ENCODE measurements at regions not wholly inside any gene's neighbourhood (a gene's known extent, or its start where the extent isn't known, plus 50 kb on each side); places are given as distances from the start of the nearest gene placed in this dataset.
"Not testable (repeated sequence)": the region's sequence is repeated elsewhere in the genome, so short reads cannot be mapped to it uniquely, and the experiment has no call there.

DNA sequence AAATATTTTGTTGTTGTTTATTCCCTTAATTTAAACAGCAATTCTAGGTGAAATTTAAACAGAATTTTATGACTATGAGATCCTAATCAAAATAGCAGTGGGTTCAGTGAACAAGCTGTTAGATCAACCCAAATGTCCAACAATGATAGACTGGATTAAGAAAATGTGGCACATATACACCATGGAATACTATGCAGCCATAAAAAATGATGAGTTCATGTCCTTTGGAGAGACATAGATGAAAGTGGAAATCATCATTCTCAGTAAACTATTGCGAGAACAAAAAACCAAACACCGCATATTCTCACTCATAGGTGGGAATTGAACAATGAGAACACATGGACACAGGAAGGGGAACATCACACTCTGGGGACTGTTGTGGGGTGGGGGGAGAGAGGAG, 407.3 kb upstream of the ADAMTSL1 start:
- not testable (repeated sequence) for DNase-seq (ENCODE audit: low read depth in 2 of 3, low spot score in 2 of 3)

DNA sequence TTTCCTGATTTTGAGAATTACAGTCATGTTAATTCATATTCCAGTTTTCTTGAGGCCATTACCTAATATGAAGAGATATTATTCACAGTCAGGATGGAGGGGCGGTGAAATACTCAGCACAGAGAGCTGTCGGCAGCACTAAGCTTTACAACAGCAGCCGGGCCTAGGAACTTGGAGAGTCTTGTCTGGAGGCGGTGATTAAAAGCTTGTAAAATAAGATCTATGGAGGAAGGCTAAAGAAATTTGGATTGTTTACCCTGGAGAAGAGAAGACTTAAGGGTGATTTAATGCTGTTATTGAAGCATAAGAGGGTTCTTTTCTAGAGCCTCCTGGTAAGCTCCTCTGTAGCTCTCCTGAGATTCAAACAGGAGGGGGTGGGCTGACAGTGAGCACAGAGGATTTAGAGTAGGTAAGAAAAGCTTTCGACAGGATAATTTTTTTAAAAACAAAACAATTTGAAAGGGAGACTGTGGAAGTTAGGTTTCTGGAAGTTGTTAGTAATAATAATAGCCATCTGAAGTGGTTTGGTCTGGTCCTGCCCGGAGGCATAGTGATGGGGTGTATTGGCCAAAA, 406.3 kb upstream of the ADAMTSL1 start:
- no peak for DNase-seq (ENCODE audit: low read depth in 2 of 3, low spot score in 2 of 3)

DNA sequence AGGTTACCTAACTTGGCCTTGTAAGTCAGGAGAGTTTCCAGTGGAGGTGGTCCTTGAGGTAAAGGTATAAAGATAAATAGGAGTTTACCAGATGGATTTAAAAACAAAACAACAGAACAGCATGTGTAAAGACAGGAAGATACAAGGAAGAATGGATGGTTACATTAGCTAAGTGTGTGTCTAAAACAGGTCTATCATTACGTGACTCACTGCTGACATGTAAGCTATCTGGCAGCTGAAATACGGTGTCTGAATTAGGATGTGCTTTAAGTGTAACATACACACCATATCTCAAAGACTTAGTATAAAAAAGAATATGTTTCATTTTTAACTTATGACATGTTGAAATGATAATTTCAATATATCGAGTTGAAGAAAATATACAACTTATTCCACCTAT, 405.1 kb upstream of the ADAMTSL1 start:
- no peak for DNase-seq (ENCODE audit: low read depth in 2 of 3, low spot score in 2 of 3)

DNA sequence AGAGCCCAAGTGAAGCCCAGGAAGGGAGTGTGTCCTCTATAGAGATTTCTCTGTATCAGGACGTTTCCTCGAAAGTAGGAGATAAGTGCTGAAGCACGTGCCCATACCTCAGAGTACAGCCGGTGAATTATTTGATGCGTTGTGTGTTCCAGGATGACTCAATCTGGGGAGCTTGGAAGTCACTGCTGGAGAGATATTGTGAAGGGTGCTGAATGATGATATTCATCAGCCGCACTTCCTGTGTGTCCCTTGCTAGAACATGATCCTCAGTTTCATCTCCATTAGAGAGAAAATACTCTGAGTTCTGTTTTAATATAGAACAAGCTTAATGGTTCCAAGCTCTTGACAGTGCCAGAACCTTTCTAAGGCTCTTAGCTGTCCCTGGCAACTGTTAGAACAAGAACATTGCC, 402.3 kb upstream of the ADAMTSL1 start:
- DNase-seq (ENCODE audit: low read depth in 2 of 3, low spot score in 2 of 3) = no peak

DNA sequence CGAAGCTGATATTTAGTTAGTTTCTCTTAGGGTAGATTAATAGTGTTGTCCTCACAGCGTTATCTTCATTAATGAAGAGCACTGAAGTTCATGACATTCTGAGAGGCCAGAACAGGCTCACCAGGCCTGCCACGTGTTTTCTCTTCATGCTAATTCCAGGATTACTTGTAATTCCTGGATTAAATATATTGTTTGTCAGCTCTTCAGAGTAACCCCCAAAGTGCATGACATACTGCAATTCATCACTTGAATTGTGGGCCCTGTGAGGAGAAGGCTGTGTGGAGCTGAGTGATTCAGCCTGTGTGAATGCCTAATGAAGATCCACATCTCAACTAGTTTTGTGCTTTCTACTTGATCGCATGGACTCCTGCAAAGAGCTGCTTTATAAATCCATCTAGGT, 401.0 kb upstream of the ADAMTSL1 start:
- no peak for DNase-seq (ENCODE audit: low read depth in 2 of 3, low spot score in 2 of 3)

DNA sequence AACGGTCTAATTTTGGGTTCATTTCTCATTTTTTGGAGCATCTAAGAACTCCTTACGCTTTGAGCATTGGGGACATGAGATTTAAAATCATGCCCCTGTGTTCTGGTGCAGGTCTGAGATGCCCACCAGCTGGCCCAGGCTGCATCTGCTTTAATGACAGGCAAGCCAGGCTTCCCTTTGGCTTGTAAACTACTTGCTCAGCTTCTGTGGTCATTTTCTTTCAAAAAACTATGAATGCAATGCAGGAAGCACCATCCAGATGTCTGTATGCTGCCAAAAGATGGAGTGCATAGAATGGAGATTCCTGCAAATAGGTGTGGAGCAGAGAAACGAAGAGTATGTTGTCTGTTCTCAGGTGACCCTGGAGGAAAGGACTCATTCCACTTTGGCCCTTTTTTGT, 399.9 kb upstream of the ADAMTSL1 start:
- DNase-seq (ENCODE audit: low read depth in 2 of 3, low spot score in 2 of 3) = no peak

DNA sequence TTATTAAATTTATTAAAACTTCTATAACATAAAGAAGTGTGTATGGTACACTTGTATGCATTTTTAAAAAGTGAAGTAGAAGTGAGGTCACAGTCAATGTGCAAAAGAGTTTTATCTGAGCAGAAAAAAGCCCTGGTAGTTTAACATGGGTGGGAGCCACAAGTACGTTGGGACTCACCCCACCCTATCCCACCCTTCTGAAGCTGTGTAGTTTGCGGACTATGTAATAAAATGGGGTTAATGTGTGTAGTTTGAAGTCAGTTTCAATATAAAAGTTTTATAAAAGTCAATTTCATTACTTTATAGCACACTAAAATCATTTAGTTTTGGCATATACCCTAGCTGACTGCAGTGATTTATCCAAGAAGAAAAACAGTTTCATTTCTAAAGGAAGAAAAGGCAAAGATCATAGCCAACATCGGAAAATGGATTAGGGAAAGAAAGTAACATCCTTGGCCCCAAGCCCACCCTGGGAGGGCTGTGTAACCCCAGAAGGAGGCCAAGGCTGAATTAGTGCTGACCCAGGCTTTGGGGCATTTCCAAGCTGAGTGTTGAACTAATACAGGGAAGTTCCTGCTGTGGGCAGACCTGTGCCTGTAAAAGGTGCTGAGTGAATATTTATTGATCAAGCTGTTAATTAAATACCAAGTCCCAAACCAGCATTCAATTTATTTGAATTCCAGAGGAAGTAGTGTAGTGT, 398.6 kb upstream of the ADAMTSL1 start:
- DNase-seq (ENCODE audit: low read depth in 2 of 3, low spot score in 2 of 3) = no peak

DNA sequence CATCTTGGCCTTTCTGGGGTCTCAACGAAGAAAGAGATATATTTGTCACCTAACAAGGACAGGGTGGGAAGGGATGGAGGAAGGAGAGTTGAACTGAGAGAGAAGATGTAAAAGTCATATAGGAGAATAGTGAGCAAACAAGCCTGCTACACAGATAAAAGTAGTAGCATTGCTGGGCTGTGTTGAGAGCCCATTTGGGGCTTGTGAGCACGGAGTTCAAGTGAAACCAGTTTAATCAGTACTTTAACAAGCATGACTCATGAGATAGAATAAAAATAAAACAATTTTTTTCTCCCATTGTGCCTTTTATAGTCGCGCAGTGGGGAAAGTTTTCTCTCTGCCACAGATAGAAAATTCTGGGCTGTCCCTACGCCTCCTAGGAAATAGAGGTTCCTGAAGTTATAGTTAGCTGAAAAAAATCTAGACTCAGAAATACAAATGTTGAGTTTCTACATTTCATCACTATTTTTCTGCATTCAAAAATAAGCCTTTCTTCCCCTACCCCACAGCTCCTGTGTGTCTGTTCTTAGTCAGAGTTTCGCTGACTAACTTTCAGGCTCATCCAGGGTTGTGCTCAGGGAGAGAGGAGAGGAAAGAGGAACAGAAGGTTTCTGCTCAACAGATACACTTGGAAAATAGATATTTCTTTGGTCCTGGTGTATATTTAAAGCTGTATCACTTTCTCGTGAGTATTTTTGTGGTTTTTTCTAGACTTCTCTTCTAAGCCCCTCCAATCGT, 395.8 kb upstream of the ADAMTSL1 start:
- DNase-seq (ENCODE audit: low read depth in 2 of 3, low spot score in 2 of 3) = no peak

DNA sequence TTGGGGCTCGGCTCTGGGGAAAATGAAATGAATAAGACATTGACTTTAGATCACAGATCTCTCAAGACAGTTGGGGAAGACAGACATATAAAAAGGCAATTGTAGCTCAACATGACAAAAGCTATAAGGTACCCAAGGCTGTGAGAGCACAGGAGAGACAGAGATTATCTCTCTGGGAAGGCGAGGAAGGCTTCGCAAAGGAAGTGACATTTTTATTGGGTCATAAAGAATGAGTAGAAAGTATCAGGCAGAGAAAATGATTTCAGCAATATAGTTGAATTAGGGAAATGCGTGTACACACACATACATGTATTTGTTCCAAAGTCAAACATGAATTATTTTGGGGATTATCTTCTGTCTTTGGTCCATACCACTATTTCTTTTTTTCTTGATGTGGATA, 381.8 kb upstream of the ADAMTSL1 start:
- DNase-seq (ENCODE audit: low read depth in 2 of 3, low spot score in 2 of 3) = no peak

DNA sequence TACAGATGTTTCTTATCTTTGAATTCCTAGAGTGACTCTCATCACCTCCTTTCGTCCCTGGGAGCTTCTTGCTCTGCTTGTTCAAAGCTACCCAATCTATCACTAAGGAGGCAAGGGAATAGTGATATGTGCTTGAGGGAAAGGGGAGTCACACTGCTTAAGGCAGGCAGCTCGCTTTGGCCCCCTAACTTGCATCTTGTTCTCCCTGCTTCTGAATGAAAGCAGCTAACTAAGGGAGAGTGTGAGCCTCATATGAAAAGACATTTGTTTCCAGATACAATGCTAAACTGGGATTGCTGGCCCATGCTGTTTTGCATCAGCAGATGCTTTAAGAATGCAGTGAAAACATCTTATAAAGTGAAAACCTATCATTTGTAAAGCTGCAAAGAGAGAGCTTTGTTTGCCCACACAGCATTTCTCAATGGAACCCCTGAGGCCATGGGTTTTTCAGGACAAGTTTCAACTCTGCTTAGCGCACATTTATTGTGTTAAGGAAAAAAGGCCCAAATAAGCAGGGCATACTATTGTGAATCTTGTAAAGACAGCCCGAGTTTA, 367.9 kb upstream of the ADAMTSL1 start:
- DNase-seq (ENCODE audit: low read depth in 2 of 3, low spot score in 2 of 3) = no peak

DNA sequence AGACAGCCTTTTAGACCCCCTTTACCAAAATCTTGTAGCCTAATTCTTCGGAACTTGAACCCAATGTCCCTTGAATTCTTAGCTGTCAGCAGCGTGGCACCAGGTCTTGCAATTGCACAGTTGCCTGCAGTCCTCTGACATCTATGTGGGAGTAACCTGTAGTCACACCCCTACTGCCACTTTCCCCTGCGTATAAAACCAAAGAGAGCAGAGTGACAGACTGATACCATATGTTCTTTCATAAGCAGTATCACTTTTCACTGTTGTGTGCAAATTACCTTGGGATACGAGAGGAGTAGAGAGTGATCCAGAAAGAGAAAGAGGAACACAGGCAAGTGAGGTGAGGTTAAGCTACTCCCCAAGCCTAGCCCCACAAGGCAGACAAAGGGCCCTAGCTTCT, 364.3 kb upstream of the ADAMTSL1 start:
- no peak for DNase-seq (ENCODE audit: low read depth in 2 of 3, low spot score in 2 of 3)

DNA sequence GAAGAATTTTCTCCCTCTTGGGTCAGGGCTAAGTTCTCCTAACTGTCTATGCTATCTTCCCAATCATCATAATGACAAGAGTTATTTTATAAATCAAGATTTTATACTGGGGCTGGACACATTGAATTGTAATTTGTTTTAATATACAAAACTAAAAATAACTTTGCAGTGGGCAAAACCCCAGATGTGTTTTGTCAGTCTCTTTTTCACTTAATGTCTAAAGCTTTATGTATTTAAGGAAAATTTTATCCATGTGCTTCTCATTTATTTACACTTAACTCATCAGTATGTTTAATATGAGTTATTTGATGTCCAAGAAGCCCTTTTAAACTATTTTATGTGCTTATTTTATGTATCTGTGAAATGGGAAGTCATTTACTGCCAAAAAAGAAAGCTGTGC, 362.8 kb upstream of the ADAMTSL1 start:
- DNase-seq (ENCODE audit: low read depth in 2 of 3, low spot score in 2 of 3) = no peak

DNA sequence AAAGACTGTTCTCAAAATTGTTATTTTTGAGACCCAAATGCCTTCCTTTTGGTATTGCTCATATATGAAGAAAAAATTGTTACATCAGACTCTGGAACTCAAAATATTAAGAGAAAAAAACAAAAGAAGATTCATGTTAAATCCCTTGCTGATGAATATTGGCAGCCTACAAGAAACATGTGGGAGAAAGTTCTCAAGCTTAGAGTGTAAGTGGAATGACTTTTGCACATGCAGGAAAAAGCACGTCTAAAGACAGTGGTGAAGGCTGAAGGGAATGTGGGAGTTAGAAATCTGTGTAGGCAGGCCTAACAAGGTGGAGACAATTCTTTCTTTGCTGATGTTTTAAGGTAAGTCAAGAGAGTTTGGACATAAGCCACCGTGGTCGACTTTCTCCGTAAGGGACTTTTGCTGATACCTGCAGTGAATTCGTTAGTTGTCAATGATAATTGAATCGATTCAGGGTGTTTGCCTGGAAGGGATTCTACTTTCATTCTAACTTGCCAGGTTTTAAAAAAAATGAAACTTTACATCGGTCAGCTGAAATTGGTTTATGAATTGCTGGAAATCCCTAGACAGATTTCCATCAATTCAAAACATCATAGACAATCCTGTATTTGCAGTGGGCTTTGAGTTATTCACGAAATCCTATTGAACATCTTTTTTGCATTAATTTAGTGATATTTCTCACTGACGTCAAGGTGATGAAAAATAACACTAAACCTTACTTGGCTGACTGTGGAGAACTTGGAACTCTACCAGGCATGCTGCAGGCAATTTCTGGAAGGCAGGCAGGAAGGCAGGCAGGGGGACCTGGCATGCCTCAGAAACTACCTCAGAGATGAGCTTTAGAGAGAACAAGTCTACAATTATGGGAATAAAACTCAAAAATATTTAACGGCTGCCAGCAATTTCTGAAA, 359.1 kb upstream of the ADAMTSL1 start:
- DNase-seq (ENCODE audit: low read depth in 2 of 3, low spot score in 2 of 3) = no peak

DNA sequence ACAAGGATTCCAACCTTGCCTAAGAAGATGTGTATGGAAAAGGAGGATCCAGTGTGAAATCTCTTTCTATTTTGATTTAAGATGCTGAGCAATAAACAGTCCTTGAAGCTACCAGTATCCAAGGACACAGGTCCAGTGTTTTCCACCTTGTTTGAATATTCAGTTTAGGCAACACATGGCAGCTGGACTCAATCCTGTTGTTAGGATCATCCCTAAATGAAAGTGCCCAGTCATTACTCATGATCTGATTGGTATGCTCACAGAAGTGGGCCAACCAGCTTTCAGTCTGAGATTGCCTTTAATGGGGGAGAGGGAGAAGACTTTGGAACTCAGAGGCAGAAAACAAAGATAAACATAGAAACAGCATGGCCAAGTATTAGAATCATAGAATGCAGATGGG, 355.7 kb upstream of the ADAMTSL1 start:
- no peak for DNase-seq (ENCODE audit: low read depth in 2 of 3, low spot score in 2 of 3)

DNA sequence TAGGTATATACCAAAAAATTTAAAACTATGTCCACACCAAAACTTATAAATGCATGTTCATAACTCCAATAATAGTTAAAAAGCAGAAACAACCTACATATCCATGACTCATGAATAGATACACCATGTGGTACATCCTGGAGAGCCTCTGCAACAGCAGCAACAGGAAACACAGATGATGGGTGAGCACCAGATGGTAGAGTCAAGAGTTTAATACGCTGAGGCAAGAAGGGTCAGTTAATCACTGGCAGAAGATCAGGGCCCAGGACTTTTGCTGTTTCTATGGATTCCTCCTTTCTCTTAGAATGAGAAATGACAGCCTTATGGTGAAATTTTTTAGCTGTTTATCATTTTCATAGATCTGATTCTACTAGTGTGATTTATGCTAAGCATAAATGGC, 351.8 kb upstream of the ADAMTSL1 start:
- DNase-seq (ENCODE audit: low read depth in 2 of 3, low spot score in 2 of 3) = no peak

DNA sequence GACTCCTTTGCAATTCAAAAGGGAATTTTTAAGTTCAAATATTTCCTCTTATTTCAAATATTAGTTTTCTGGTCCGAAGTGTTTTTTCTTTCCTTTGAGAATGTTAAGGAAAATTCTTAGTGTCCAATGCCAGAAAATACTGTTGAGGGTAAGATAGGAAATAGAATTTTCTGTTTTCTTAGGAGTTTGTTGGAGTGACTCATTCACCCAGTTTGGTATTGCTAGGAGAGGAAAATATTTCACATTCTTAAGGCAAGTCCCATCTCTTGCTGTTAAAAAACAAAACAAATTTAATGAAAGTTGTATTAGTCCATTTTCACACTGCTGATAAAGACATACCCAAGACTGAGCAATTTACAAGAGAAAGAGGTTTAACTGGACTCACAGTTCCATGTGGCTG, 349.2 kb upstream of the ADAMTSL1 start:
- DNase-seq (ENCODE audit: low read depth in 2 of 3, low spot score in 2 of 3) = no peak

DNA sequence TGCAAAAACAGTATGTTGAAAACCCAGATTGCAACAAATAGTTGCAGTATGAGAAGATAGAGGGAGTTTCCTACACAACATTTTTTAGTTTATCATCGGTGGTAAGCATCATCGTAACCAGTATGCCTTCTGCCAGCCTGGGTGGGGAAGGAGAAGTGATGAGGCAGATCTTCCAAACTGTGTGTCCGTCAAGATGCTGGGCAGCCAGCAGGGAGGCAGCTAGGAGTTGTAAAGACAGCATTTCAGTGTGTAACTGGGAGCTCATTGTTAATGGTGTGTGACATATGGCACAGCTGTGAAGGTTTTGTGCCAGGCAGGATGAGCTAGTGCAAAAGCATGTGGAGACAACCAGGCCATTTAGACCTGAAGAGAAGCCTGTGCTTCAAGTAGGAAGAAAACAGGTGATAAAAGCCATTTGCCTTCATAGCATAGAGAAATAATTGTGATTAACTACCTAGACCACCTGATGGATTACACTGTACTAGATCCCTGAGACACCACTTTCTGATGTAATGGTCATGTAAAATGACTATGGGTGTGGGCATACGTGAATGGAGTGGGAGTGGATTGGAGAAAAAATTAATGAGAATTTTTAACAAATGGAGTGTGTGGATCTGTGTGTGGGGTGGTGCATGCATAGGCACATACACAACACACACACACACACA, 347.0 kb upstream of the ADAMTSL1 start:
- DNase-seq (ENCODE audit: low read depth in 2 of 3, low spot score in 2 of 3) = no peak

DNA sequence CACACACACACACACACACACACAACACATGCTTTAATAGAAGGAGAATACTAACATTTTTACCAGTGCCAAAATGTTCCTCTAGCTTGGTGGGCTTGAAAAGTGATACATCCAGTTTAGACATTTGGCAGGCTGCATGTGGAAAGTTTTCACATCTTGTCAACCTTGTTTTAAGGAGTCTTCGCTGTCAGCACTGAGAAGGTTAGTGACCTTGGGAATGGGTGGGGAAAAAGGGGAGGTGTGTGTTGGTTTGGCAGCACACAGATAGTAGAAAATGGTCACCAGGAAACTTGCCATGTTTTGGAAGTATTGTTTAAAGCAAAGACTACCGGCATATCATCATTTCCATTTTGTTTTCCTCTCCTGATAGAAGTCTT, 346.5 kb upstream of the ADAMTSL1 start:
- DNase-seq (ENCODE audit: low read depth in 2 of 3, low spot score in 2 of 3) = no peak

DNA sequence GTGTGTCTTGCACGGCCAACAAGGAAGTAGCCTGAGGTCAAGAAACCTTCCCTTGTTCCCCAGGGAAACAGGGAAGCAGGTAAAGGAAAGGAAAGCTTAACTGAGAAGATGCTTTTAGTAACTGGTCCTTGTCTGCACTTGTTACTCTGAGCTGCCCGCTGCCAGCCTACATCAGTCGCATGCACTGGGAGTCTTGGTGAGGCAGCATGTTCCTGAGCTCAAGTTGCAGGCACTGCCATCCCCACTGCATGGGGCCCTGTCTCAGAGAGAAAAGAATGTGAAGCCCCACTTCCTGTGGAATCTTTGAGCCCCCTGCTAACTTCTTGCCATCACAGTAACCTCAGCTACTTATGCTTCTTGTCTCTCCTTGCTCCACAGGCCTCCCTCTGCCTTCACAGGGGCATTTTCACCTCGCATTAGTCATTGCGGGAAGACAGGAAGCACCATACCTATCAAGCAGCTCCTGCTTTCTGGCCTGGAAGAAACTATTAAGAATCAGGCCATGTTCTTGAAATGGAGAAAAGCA, 344.1 kb upstream of the ADAMTSL1 start:
- DNase-seq (ENCODE audit: low read depth in 2 of 3, low spot score in 2 of 3) = no peak

DNA sequence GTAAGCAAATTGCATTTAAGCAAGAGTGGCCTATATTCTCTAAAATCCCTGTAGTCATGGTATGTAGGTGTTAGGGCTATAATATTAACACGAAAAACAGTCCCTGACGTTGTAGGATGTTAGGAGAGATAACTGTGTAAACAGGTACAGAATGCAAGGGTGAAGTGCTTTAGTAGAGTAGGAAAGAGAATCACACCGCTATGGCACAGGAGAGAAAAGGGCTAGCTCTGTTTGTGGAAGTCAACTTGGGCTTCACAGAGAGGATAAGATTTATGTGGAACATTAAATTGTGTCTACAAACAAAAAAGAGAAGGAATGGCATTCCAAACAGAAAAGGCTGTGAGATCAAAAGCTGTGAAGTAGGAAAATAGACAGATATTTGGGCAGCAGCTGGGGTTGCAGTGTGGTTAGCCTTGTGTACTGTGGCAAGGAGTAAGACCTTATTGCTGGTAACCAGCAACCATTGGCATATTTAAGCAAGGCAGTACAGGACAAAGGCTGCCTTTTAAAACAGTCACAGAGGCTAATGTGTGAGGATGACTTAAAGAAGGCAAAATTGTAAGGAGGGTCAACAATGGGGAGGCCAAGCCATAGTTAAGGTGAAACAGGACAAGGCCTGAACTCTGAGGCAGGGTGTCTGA, 337.5 kb upstream of the ADAMTSL1 start:
- no peak for DNase-seq (ENCODE audit: low read depth in 2 of 3, low spot score in 2 of 3)
